GM21786 (cell line): ENCODE measurements at regions not wholly inside any gene's neighbourhood (a gene's known extent, or its start where the extent isn't known, plus 50 kb on each side); places are given as distances from the start of the nearest gene placed in this dataset.

ENCODE experiments used
- ATAC-seq: cut with Tn5 transposase; IDR thresholded peaks from one replicate; pipeline ENCODE4 v1.9.1; 2021; ENCODE audit not compliant: unreplicated experiment

GRCh38 chr10:56895306-56895705 lies 534.2 kb upstream of the ZWINT start:
- no peak for ATAC-seq

GRCh38 chr10:56881218-56881617 lies 520.2 kb upstream of the ZWINT start:
- ATAC-seq, result no peak

- ATAC-seq, result no peak
Observed at GRCh38 chr10:56880606-56881005, 519.5 kb upstream of the ZWINT start.

- ATAC-seq, result no peak
Observed at GRCh38 chr10:56874950-56875349, 513.9 kb upstream of the ZWINT start.

GRCh38 chr10:56871160-56871668 lies 510.2 kb upstream of the ZWINT start:
- ATAC-seq, result no peak

- ATAC-seq, result no peak
Observed at GRCh38 chr10:56867236-56867635, 506.2 kb upstream of the ZWINT start.

GRCh38 chr10:56856569-56856968 lies 495.5 kb upstream of the ZWINT start:
- no peak for ATAC-seq

GRCh38 chr10:56844978-56845529 lies 484.0 kb upstream of the ZWINT start:
- no peak for ATAC-seq

GRCh38 chr10:56836659-56837058 lies 475.6 kb upstream of the ZWINT start:
- ATAC-seq, result peak; percentile 66

- ATAC-seq, result no peak
Observed at GRCh38 chr10:56831681-56832080, 470.6 kb upstream of the ZWINT start.

GRCh38 chr10:56823849-56824248 lies 462.8 kb upstream of the ZWINT start:
- ATAC-seq, result peak; percentile 79

- no peak for ATAC-seq
Observed at GRCh38 chr10:56805022-56805421, 444.0 kb upstream of the ZWINT start.

GRCh38 chr10:56785292-56785691 lies 424.2 kb upstream of the ZWINT start:
- no peak for ATAC-seq

- ATAC-seq, result no peak
Observed at GRCh38 chr10:56782503-56782902, 421.4 kb upstream of the ZWINT start.

- ATAC-seq, result no peak
Observed at GRCh38 chr10:56771343-56771742, 410.3 kb upstream of the ZWINT start.

- ATAC-seq, result no peak
Observed at GRCh38 chr10:56763090-56763489, 402.0 kb upstream of the ZWINT start.

GRCh38 chr10:56745490-56745889 lies 384.4 kb upstream of the ZWINT start:
- no peak for ATAC-seq

- no peak for ATAC-seq
Observed at GRCh38 chr10:56728349-56728748, 367.3 kb upstream of the ZWINT start.

GRCh38 chr10:56722912-56723311 lies 361.9 kb upstream of the ZWINT start:
- ATAC-seq, result no peak

- no peak for ATAC-seq
Observed at GRCh38 chr10:56715262-56715661, 354.2 kb upstream of the ZWINT start.

- ATAC-seq, result no peak
Observed at GRCh38 chr10:56698506-56698905, 337.4 kb upstream of the ZWINT start.

- ATAC-seq, result no peak
Observed at GRCh38 chr10:56679578-56679977, 318.5 kb upstream of the ZWINT start.

GRCh38 chr10:56662765-56663447 lies 301.8 kb upstream of the ZWINT start:
- ATAC-seq, result peak; percentile 97
